ENCODE measurements at regions not wholly inside any gene's neighbourhood (a gene's known extent, or its start where the extent isn't known, plus 50 kb on each side); places are given as distances from the start of the nearest gene placed in this dataset.

DNA sequence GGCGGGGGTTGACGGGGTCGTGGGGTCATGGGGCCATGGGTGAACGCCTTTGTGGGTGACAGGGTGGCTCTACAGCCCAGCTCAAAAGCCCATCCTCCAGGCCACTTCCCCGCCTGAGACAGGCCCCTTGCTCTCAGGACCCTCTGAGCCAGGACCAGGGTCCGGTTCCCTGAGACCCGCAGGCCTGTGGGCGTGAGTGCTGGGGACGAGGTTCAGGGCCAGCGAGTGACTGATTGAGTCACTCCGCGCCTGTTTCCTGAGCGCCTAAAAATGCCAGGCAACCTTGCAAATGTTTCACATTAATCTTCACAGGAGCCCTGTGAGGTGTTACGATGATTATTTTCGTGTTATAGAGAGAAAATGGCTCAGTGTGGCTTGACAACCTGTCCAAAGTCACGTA, 97.8 kb downstream of the ZNF674 start:
- ATAC-seq (peak; percentile 45), DNase-seq (no peak)
- peak overlapping the region; percentile 90 for H3K4me3 Mint-ChIP-seq
- H3K36me3 Mint-ChIP-seq (ENCODE audit: low read depth) = peaks cover 3% of the 10 kb centered on the region
- peak overlapping the region; percentile 81 for H3K27ac Mint-ChIP-seq
- no peaks in the 10 kb centered on the region for H3K27me3 Mint-ChIP-seq
- peaks cover 12% of the 10 kb centered on the region for H3K4me1 Mint-ChIP-seq
- H3K9me3 ChIP-seq (ENCODE audit: control insufficient read depth, low read length, poor library complexity, severe bottlenecking) = no peaks in the 10 kb centered on the region

GRCh38 chrX:46446727-46447378, 98.4 kb downstream of the ZNF674 start:
- peak; percentile 67 to 76 (median 76) for DNase-seq
- H3K36me3 Mint-ChIP-seq (ENCODE audit: low read depth) = no peaks in the 10 kb centered on the region
- H3K27ac Mint-ChIP-seq = peak overlapping the region; percentile 81
- no peaks in the 10 kb centered on the region for H3K27me3 Mint-ChIP-seq
- peaks cover 8% of the 10 kb centered on the region for H3K4me1 Mint-ChIP-seq
- H3K4me3 Mint-ChIP-seq = peak overlapping the region; percentile 90
- no peaks in the 10 kb centered on the region for H3K9me3 ChIP-seq (ENCODE audit: control insufficient read depth, low read length, poor library complexity, severe bottlenecking)
- peak; percentile 91 for ATAC-seq

- Mint-ChIP-seq H3K4me3 (no peak overlapping the region), H3K27me3 (no peaks in the 10 kb centered on the region), H3K27ac (no peak overlapping the region), H3K36me3 (ENCODE audit: low read depth) (no peaks in the 10 kb centered on the region), H3K4me1 (peaks cover 5% of the 10 kb centered on the region)
- no peaks in the 10 kb centered on the region for H3K9me3 ChIP-seq (ENCODE audit: control insufficient read depth, low read length, poor library complexity, severe bottlenecking)
- ATAC-seq (no peak), DNase-seq (no peak)
Measured at GRCh38 chrX:46444011-46444410, 101.2 kb downstream of the ZNF674 start.

GRCh38 chrX:46436744-46437143, 108.5 kb downstream of the ZNF674 start:
- Mint-ChIP-seq H3K36me3 (ENCODE audit: low read depth) (no peaks in the 10 kb centered on the region), H3K4me1 (no peaks in the 10 kb centered on the region), H3K27ac (no peak overlapping the region), H3K4me3 (no peak overlapping the region), H3K27me3 (no peaks in the 10 kb centered on the region)
- no peak for DNase-seq
- no peak for ATAC-seq
- no peaks in the 10 kb centered on the region for H3K9me3 ChIP-seq (ENCODE audit: control insufficient read depth, low read length, poor library complexity, severe bottlenecking)

DNA sequence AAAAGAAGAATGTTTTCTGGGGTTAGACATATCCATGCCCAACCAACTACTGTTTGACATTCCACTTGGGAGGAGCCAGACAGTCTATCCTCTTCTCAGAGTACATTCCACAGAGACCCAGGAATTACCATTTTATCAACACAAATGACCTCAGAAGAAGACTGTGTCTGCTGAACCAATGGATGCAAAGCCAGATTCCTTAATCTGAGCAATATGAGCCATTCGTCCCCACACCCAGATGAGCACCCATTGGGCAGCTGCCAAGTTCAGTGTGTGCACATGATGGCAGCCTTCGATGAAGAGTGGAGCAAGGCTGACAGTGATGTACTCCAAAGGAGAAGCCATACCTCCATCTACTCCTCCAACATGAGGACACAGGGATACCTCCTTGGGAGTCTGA, 111.3 kb downstream of the ZNF674 start:
- no peaks in the 10 kb centered on the region for H3K9me3 ChIP-seq (ENCODE audit: control insufficient read depth, low read length, poor library complexity, severe bottlenecking)
- Mint-ChIP-seq H3K36me3 (ENCODE audit: low read depth) (no peaks in the 10 kb centered on the region), H3K4me3 (no peak overlapping the region), H3K4me1 (no peaks in the 10 kb centered on the region), H3K27me3 (no peaks in the 10 kb centered on the region), H3K27ac (no peak overlapping the region)
- ATAC-seq = no peak
- DNase-seq = no peak

DNA sequence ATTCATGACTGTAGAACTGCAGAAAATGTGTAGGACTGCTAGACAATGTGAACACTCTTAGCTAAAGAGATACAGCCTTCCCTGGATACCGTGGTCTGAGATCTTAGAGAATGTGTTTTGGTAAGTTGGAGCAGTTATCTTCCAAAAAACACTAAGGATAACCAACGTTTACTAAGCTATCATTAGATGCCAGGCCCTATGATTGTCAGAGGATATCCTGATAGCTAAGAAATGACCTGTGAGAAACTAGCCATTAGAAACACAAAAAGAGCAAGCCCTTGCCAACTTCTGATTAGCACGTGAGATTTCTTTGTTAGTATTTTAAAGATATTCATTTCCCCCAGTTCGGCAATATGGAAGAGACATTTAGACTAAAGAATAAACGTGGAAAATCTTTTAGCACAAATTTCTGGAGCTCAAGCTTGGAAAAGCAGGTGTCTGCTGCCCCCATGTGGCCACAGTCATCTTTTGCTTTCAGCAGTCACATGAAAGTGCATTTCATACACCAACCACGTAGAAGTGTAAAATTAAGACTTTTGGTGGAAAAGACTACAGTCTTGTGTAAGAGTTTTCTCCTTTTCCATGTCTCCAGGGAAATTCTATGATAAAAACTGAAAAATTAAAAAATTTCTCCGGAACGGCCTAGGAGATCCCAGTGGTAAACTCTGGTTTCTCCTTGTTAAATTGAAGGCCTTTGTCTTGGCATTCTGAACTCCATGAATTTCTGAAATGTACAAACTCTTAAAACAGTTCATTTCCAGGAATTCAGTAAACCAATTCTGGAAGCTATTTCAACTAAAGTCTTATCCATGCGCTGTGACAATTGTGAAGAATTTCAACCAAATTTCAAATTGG, 136.4 kb downstream of the ZNF674 start:
- no peak overlapping the region for H3K4me3 Mint-ChIP-seq
- no peaks in the 10 kb centered on the region for H3K4me1 Mint-ChIP-seq
- no peaks in the 10 kb centered on the region for H3K9me3 ChIP-seq (ENCODE audit: control insufficient read depth, low read length, poor library complexity, severe bottlenecking)
- no peaks in the 10 kb centered on the region for H3K27me3 Mint-ChIP-seq
- H3K27ac Mint-ChIP-seq = no peak overlapping the region
- no peaks in the 10 kb centered on the region for H3K36me3 Mint-ChIP-seq (ENCODE audit: low read depth)
- ATAC-seq (no peak), DNase-seq (peak; percentile 23 to 46 (median 25))

GRCh38 chrX:46407753-46408130, 137.5 kb downstream of the ZNF674 start:
- Mint-ChIP-seq H3K4me3 (no peak overlapping the region), H3K4me1 (no peaks in the 10 kb centered on the region), H3K27me3 (no peaks in the 10 kb centered on the region), H3K36me3 (ENCODE audit: low read depth) (no peaks in the 10 kb centered on the region), H3K27ac (no peak overlapping the region)
- ATAC-seq (no peak), DNase-seq (no peak)
- H3K9me3 ChIP-seq (ENCODE audit: control insufficient read depth, low read length, poor library complexity, severe bottlenecking) = no peaks in the 10 kb centered on the region

- DNase-seq (no peak), ATAC-seq (no peak)
- Mint-ChIP-seq H3K4me3 (no peak overlapping the region), H3K27ac (no peak overlapping the region), H3K27me3 (no peaks in the 10 kb centered on the region), H3K36me3 (ENCODE audit: low read depth) (no peaks in the 10 kb centered on the region), H3K4me1 (no peaks in the 10 kb centered on the region)
- no peaks in the 10 kb centered on the region for H3K9me3 ChIP-seq (ENCODE audit: control insufficient read depth, low read length, poor library complexity, severe bottlenecking)
Measured at GRCh38 chrX:46407036-46407752, 138.0 kb downstream of the ZNF674 start.

- ATAC-seq (no peak), DNase-seq (no peak)
- H3K27me3 Mint-ChIP-seq = no peaks in the 10 kb centered on the region
- no peak overlapping the region for H3K4me3 Mint-ChIP-seq
- H3K27ac Mint-ChIP-seq = no peak overlapping the region
- no peaks in the 10 kb centered on the region for H3K36me3 Mint-ChIP-seq (ENCODE audit: low read depth)
- H3K9me3 ChIP-seq (ENCODE audit: control insufficient read depth, low read length, poor library complexity, severe bottlenecking) = no peaks in the 10 kb centered on the region
- no peaks in the 10 kb centered on the region for H3K4me1 Mint-ChIP-seq
Measured at GRCh38 chrX:46404774-46405173, 140.4 kb downstream of the ZNF674 start.

DNA sequence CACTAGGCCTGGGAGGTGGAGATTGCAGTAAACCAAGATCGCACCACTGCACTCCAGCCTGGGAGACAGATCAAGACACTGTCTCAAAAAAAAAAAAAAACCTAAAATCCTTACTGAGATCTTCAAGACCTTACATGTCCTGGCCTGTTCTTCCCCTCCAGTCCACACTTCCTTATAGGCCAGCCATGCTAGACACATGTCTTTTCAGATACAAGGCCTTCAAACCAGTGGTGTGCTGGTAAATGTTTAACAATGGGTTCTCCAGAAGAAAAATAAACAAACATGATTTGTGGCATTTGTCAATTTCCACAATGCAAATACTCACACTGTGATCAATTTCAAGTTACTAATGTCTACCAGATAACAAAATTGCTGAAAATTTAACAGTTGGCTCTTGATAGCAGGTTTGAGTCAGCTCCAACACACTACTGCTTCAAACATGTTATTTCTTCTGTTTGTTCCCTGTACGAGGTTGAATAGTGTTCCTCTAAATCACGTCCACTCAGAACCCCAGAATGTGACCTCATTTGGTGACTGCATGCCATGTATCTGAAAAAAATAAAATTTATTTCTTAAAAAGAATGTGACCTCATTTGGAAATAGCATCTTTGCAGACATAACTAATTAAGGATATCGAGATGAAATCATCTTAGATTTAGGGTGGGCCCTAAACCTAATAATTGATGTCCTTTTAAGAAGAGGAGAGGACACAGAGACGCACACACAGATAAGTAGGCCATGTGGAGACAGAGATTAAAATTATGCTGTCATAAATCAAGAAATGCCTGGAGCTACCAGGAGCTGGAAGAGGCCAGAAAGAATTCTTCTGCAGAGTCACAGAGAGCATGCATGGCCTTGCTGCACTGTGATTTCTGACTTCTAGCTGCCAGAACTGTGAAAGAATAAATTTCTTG, 144.4 kb downstream of the ZNF674 start:
- Mint-ChIP-seq H3K27me3 (no peaks in the 10 kb centered on the region), H3K4me3 (no peak overlapping the region), H3K4me1 (no peaks in the 10 kb centered on the region), H3K27ac (no peak overlapping the region), H3K36me3 (ENCODE audit: low read depth) (no peaks in the 10 kb centered on the region)
- DNase-seq = no peak
- ATAC-seq = no peak
- no peaks in the 10 kb centered on the region for H3K9me3 ChIP-seq (ENCODE audit: control insufficient read depth, low read length, poor library complexity, severe bottlenecking)

- DNase-seq = no peak
- Mint-ChIP-seq H3K4me3 (no peak overlapping the region), H3K4me1 (no peaks in the 10 kb centered on the region), H3K36me3 (ENCODE audit: low read depth) (no peaks in the 10 kb centered on the region), H3K27ac (no peak overlapping the region), H3K27me3 (no peaks in the 10 kb centered on the region)
- ATAC-seq = no peak
- H3K9me3 ChIP-seq (ENCODE audit: control insufficient read depth, low read length, poor library complexity, severe bottlenecking) = no peaks in the 10 kb centered on the region
Measured at GRCh38 chrX:46398874-46399273, 146.3 kb downstream of the ZNF674 start.

- H3K36me3 Mint-ChIP-seq (ENCODE audit: low read depth) = no peaks in the 10 kb centered on the region
- H3K9me3 ChIP-seq (ENCODE audit: control insufficient read depth, low read length, poor library complexity, severe bottlenecking) = no peaks in the 10 kb centered on the region
- ATAC-seq (no peak), DNase-seq (no peak)
- no peaks in the 10 kb centered on the region for H3K27me3 Mint-ChIP-seq
- H3K27ac Mint-ChIP-seq = no peak overlapping the region
- no peak overlapping the region for H3K4me3 Mint-ChIP-seq
- H3K4me1 Mint-ChIP-seq = no peaks in the 10 kb centered on the region
Measured at GRCh38 chrX:46398126-46398525, 147.1 kb downstream of the ZNF674 start.

- ATAC-seq = no peak
- Mint-ChIP-seq H3K36me3 (ENCODE audit: low read depth) (no peaks in the 10 kb centered on the region), H3K27me3 (peaks cover 1% of the 10 kb centered on the region), H3K4me3 (no peak overlapping the region), H3K4me1 (no peaks in the 10 kb centered on the region), H3K27ac (no peak overlapping the region)
- DNase-seq = no peak
- no peaks in the 10 kb centered on the region for H3K9me3 ChIP-seq (ENCODE audit: control insufficient read depth, low read length, poor library complexity, severe bottlenecking)
Measured at GRCh38 chrX:46386511-46386910, 158.7 kb downstream of the ZNF674 start.

Measured in T-helper 17 cell (primary cell).